Lower lobe of right lung (tissue), 2 donors: ENCODE measurements at regions not wholly inside any gene's neighbourhood (a gene's known extent, or its start where the extent isn't known, plus 50 kb on each side); places are given as distances from the start of the nearest gene placed in this dataset.

Experiments used
- ATAC-seq, 2 donors: fragments of 200-7000 bp; cut with Tn5 transposase; one replicate each; pipeline ENCODE4 v1.9.1; 2020 to 2022; ENCODE audit warnings: mild to moderate bottlenecking in 2 of 2, moderate library complexity in 2 of 2
- DNase-seq: peaks from one replicate; pipeline ENCODE4 v3.0.0-alpha.2; 2020
- H3K27ac ChIP-seq: fragments of 200-600 bp; one replicate; pipeline ENCODE4 v1.8.0; 2022
- H3K27me3 ChIP-seq: fragments of 200-600 bp; one replicate; pipeline ENCODE4 v1.8.0; 2022; ENCODE audit warnings: low read depth
- H3K36me3 ChIP-seq: fragments of 200-600 bp; one replicate; pipeline ENCODE4 v1.8.0; 2022; ENCODE audit warnings: mild to moderate bottlenecking
- H3K4me1 ChIP-seq: fragments of 200-600 bp; one replicate; pipeline ENCODE4 v1.8.0; 2022
- H3K4me3 ChIP-seq: fragments of 200-600 bp; one replicate; pipeline ENCODE4 v1.8.0; 2022; ENCODE audit warnings: mild to moderate bottlenecking
- H3K9me3 ChIP-seq: fragments of 200-600 bp; one replicate; pipeline ENCODE4 v1.8.0; 2022
- CTCF ChIP-seq: fragments of 200-600 bp; IDR thresholded peaks from one replicate; pipeline ENCODE4 v1.8.0; 2022; ENCODE audit warnings: antibody characterized with exemption, mild to moderate bottlenecking
- intact Hi-C: fragments of 100-400 bp; cut with DNase I; formaldehyde crosslinking; loops from one replicate; pipeline ENCODE4 v1.11.0; 2022
- donor health status: DM: no; HTN: yes; CAD: no; lungs with severe emphysema.

DNA sequence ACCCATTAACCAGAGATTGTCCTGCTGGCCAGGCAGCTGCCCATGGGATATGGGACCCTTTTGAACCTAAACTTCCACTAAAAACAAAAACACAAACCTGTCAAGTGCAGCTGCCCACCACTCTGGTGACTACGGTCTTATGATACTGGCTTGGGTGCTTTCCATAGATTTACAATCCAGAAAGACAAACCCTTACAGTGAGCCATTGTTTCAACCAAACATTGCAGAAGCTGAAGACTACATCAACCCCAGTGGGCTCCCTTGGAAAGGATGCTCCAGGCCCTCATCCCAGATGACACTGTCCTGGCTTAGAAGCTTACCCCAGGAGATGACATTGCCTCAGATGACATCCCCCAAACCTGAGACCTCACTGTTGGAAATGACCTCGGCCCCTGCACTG, 56.9 kb upstream of the WNT11 start:
- no peaks in the 10 kb centered on the region for H3K36me3 ChIP-seq
- no peak for TF ChIP-seq CTCF
- no peak overlapping the region for H3K27ac ChIP-seq
- DNase-seq = no peak
- intact Hi-C loops = no loop called here
- no peaks in the 10 kb centered on the region for H3K4me1 ChIP-seq
- ATAC-seq = no peak
- no peak overlapping the region for H3K4me3 ChIP-seq
- no peaks in the 10 kb centered on the region for H3K9me3 ChIP-seq
- no peaks in the 10 kb centered on the region for H3K27me3 ChIP-seq

GRCh38 chr11:76260296-76260925, 54.1 kb upstream of the WNT11 start:
- Histone ChIP-seq H3K27me3 (no peaks in the 10 kb centered on the region), H3K4me1 (no peaks in the 10 kb centered on the region), H3K36me3 (no peaks in the 10 kb centered on the region), H3K4me3 (no peak overlapping the region), H3K27ac (no peak overlapping the region), H3K9me3 (no peaks in the 10 kb centered on the region)
- intact Hi-C loops = no loop called here
- no peak for ATAC-seq
- DNase-seq = no peak
- TF ChIP-seq CTCF = no peak

DNA sequence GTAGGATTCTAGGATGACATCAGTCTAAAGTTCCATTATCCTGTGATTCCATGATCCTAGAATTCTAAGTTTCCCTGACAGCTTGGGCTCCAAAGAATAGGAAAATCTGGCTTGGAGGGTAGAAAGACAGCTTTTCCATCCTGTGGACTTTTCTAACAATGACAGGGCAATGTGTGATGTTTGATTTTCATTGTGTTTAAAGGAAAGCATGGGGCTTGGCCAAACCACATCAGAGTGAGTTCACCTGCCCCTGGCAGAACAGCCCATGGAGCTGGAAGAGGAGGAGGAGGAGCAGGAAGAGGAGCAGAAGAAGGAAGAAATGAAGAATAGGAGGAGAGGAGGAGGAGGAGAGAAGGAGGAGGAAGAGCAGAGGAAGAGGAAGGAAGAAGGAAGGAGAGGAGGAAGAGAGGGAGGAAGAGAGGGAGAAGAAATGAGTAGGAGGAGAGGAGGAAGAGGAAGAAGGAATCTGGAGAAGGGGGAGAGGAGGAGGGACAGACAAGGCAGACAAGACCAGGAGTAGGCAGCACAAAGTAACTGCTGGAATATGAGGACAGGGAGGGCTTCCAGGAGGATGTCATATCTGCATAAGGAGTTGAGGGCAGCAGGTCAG, 53.1 kb upstream of the WNT11 start:
- intact Hi-C loops = no loop called here
- ATAC-seq = no peak

GRCh38 chr11:76257074-76257719, 50.9 kb upstream of the WNT11 start:
- TF ChIP-seq CTCF = no peak
- Histone ChIP-seq H3K9me3 (no peaks in the 10 kb centered on the region), H3K4me1 (no peaks in the 10 kb centered on the region), H3K27me3 (no peaks in the 10 kb centered on the region), H3K4me3 (no peak overlapping the region), H3K27ac (no peak overlapping the region), H3K36me3 (no peaks in the 10 kb centered on the region)
- DNase-seq (no peak), ATAC-seq (no peak)
- intact Hi-C loops = no loop called here

More for the DNA sequence above, 53.1 kb upstream of the WNT11 start:
- no peak overlapping the region for H3K4me3 ChIP-seq
- H3K4me1 ChIP-seq = no peaks in the 10 kb centered on the region
- no peak overlapping the region for H3K27ac ChIP-seq
- H3K27me3 ChIP-seq = no peaks in the 10 kb centered on the region
- no peaks in the 10 kb centered on the region for H3K9me3 ChIP-seq
- H3K36me3 ChIP-seq = no peaks in the 10 kb centered on the region
- no peak for DNase-seq
- TF ChIP-seq CTCF = no peak

DNA sequence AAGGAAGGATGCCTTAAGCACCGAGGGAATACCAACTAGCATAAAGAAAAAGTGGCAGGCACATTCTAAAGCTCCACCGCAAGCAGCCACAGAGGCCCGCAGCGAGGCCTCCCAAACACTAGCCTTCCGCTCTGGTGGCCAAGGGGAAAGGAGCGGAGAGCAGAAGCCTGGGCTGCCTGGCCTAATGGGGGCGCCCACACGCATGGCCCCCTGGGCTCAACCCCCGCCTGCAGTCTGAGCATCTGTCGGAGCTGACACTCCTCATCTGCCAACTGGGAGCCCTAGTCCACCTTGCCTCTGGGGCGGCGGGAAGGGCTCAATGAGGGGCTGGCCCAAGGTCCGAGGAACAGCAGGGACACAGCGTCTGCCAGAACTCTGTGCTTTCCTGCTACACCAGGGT, 50.1 kb upstream of the WNT11 start:
- intact Hi-C loops = no loop called here
- H3K27ac ChIP-seq = no peak overlapping the region
- ATAC-seq = no peak
- no peaks in the 10 kb centered on the region for H3K27me3 ChIP-seq
- TF ChIP-seq CTCF = no peak
- no peak overlapping the region for H3K4me3 ChIP-seq
- DNase-seq = no peak
- no peaks in the 10 kb centered on the region for H3K9me3 ChIP-seq
- H3K4me1 ChIP-seq = no peaks in the 10 kb centered on the region
- no peaks in the 10 kb centered on the region for H3K36me3 ChIP-seq
